ENCODE measurements at regions not wholly inside any gene's neighbourhood (a gene's known extent, or its start where the extent isn't known, plus 50 kb on each side); places are given as distances from the start of the nearest gene placed in this dataset.

DNA sequence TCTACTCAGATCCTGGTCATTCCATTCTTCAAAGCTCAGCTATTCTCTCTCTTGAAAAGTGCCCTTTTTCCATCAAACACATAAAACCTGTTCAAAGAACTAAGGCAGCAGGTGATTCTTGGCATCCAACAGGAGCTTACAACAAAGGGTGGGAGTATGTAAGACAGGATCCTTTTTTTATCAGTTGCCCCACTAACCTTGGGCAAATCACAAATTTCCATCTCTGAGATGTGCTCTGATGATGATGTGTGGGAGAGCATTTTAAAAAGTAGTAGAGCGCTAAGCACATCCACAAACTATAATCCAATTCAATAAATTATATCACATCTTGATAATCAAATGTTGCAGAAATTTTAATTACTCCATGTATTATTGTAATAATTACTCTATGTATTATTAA is 53.7 kb upstream of the FDX1 start:
- Mint-ChIP-seq H3K27ac (no peak overlapping the region), H3K27me3 (peaks cover 2% of the 10 kb centered on the region), H3K4me1 (ENCODE audit: low read depth) (peaks cover 4% of the 10 kb centered on the region), H3K36me3 (no peaks in the 10 kb centered on the region), H3K9me3 (ENCODE audit: low read depth) (no peaks in the 10 kb centered on the region), H3K4me3 (no peak overlapping the region)

- Mint-ChIP-seq H3K27ac (no peak overlapping the region), H3K9me3 (ENCODE audit: low read depth) (no peaks in the 10 kb centered on the region), H3K4me3 (no peak overlapping the region), H3K36me3 (no peaks in the 10 kb centered on the region), H3K27me3 (peaks cover 2% of the 10 kb centered on the region), H3K4me1 (ENCODE audit: low read depth) (peaks cover 4% of the 10 kb centered on the region)
These were observed 52.9 kb upstream of the FDX1 start for GRCh38 chr11:110376711-110377324.

DNA sequence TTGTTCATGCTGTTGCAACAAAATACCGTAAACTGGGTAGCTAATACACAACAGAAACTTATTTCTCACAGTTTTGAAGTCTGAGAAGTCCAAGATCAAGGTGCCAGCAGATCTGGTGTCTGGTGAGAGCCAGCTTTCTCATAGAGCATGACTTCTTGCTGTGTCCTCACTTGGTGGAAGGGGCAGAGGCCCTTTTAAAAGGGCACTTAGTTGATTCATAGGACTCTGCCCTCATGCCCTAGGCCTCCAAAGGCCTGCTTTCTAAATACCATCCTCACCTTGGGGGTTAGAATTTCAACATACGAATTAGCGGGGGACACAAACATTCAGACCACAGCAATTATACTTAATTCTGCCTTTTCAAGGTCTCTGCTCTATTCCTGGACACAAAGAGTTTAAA is 52.3 kb upstream of the FDX1 start:
- H3K27me3 Mint-ChIP-seq: peaks cover 2% of the 10 kb centered on the region
- no peak overlapping the region for H3K27ac Mint-ChIP-seq
- H3K4me3 Mint-ChIP-seq: no peak overlapping the region
- no peaks in the 10 kb centered on the region for H3K9me3 Mint-ChIP-seq (ENCODE audit: low read depth)
- H3K4me1 Mint-ChIP-seq (ENCODE audit: low read depth): peaks cover 4% of the 10 kb centered on the region
- no peaks in the 10 kb centered on the region for H3K36me3 Mint-ChIP-seq

GRCh38 chr11:110379261-110379660 is 50.5 kb upstream of the FDX1 start:
- Mint-ChIP-seq H3K27me3 (peaks cover 2% of the 10 kb centered on the region), H3K27ac (no peak overlapping the region), H3K36me3 (no peaks in the 10 kb centered on the region), H3K9me3 (ENCODE audit: low read depth) (no peaks in the 10 kb centered on the region), H3K4me3 (no peak overlapping the region), H3K4me1 (ENCODE audit: low read depth) (peaks cover 4% of the 10 kb centered on the region)

DNA sequence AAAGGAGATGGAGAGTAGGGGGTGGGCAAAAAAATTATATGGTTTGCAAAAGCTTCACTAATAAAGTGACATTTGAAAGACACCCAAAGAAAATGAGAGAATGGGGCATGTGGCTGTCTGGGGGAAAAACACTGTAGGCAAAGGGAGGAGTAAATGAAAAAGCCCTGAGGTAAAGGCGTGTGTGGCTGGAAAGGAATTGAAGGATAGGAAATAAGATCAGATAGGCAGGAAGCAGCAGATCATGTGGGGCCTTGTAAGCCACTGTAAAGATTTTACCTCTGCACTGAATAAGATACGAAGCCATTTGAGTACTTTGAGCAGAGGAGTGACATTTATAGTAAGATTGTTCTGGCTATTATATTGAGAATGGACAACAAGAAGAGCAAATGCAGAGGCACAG is 49.8 kb upstream of the FDX1 start:
- Mint-ChIP-seq H3K27me3 (peaks cover 2% of the 10 kb centered on the region), H3K9me3 (ENCODE audit: low read depth) (no peaks in the 10 kb centered on the region), H3K27ac (no peak overlapping the region), H3K36me3 (no peaks in the 10 kb centered on the region), H3K4me3 (no peak overlapping the region), H3K4me1 (ENCODE audit: low read depth) (peaks cover 4% of the 10 kb centered on the region)

Measured in activated naive CD8-positive, alpha-beta T cell (primary cell).